ENCODE measurements at regions not wholly inside any gene's neighbourhood (a gene's known extent, or its start where the extent isn't known, plus 50 kb on each side); places are given as distances from the start of the nearest gene placed in this dataset.

GRCh38 chr3:177973241-177973840, 562.9 kb upstream of the KCNMB2 start:
- TF ChIP-seq CTCF (conservative IDR thresholded peaks at IDR 0.05; ENCODE audit: low read depth, low read length): no peak
- no peak for TF ChIP-seq EZH2 (IDR thresholded peaks at IDR 0.05; ENCODE audit: borderline replicate concordance, low read depth, low read length, poor library complexity, severe bottlenecking)

Measured in A673 (cell line).